GM04504 (cell line): ENCODE measurements at regions not wholly inside any gene's neighbourhood (a gene's known extent, or its start where the extent isn't known, plus 50 kb on each side); places are given as distances from the start of the nearest gene placed in this dataset.
A peak's percentile ranks its signal among the peaks of the same experiment; 100 is the strongest.
"Not testable (repeated sequence)": the region's sequence is repeated elsewhere in the genome, so short reads cannot be mapped to it uniquely, and the experiment has no call there.

ENCODE experiments used
- DNase-seq: peaks from one replicate; pipeline ENCODE4 v3.0.0-alpha.2; 2012; ENCODE audit warnings: low read depth

GRCh38 chr16:86834451-86835035, 256.2 kb downstream of the FOXL1 start:
- no peak for DNase-seq

GRCh38 chr16:86835982-86836381, 257.6 kb downstream of the FOXL1 start:
- no peak for DNase-seq

GRCh38 chr16:86836503-86837129, 258.3 kb downstream of the FOXL1 start:
- peak; percentile 86 for DNase-seq

GRCh38 chr16:86843812-86844211, 265.5 kb downstream of the FOXL1 start:
- no peak for DNase-seq

GRCh38 chr16:86844695-86845094, 266.3 kb downstream of the FOXL1 start:
- no peak for DNase-seq

GRCh38 chr16:86846136-86846535, 267.8 kb downstream of the FOXL1 start:
- no peak for DNase-seq

- no peak for DNase-seq
Observed at GRCh38 chr16:86848821-86849220, 270.5 kb downstream of the FOXL1 start.

- DNase-seq, result no peak
Observed at GRCh38 chr16:86850670-86851069, 272.3 kb downstream of the FOXL1 start.

GRCh38 chr16:86852135-86852534, 273.8 kb downstream of the FOXL1 start:
- no peak for DNase-seq

- peak; percentile 93 for DNase-seq
Observed at GRCh38 chr16:86854058-86854621, 275.8 kb downstream of the FOXL1 start.

- DNase-seq, result no peak
Observed at GRCh38 chr16:86854626-86855294, 276.4 kb downstream of the FOXL1 start.

- no peak for DNase-seq
Observed at GRCh38 chr16:86856946-86857586, 278.7 kb downstream of the FOXL1 start.

GRCh38 chr16:86857807-86858206, 279.5 kb downstream of the FOXL1 start:
- no peak for DNase-seq

GRCh38 chr16:86858501-86858900, 280.2 kb downstream of the FOXL1 start:
- DNase-seq, result no peak

GRCh38 chr16:86861270-86861858, 283.0 kb downstream of the FOXL1 start:
- not testable (repeated sequence) for DNase-seq

- no peak for DNase-seq
Observed at GRCh38 chr16:86862595-86863280, 284.4 kb downstream of the FOXL1 start.

GRCh38 chr16:86863609-86864008, 285.3 kb downstream of the FOXL1 start:
- no peak for DNase-seq

- no peak for DNase-seq
Observed at GRCh38 chr16:86864586-86864985, 286.2 kb downstream of the FOXL1 start.

- DNase-seq, result peak; percentile 3
Observed at GRCh38 chr16:86865851-86866662, 287.7 kb downstream of the FOXL1 start.

- DNase-seq, result no peak
Observed at GRCh38 chr16:86866986-86867722, 288.8 kb downstream of the FOXL1 start.
